HG02885 (cell line): ENCODE measurements at regions not wholly inside any gene's neighbourhood (a gene's known extent, or its start where the extent isn't known, plus 50 kb on each side); places are given as distances from the start of the nearest gene placed in this dataset.
A peak's percentile ranks its signal among the peaks of the same experiment; 100 is the strongest.
"Not testable (repeated sequence)": the region's sequence is repeated elsewhere in the genome, so short reads cannot be mapped to it uniquely, and the experiment has no call there.

ENCODE experiments used
- ATAC-seq: cut with Tn5 transposase; IDR thresholded peaks from one replicate; pipeline ENCODE4 v1.9.1; 2021; ENCODE audit warnings: mild to moderate bottlenecking; ENCODE audit not compliant: unreplicated experiment, poor library complexity

GRCh38 chr21:14690886-14691285 is 144.8 kb upstream of the SAMSN1 start:
- no peak for ATAC-seq

- ATAC-seq = no peak
Observed at GRCh38 chr21:14688936-14689335, 142.8 kb upstream of the SAMSN1 start.

GRCh38 chr21:14688412-14688811 is 142.3 kb upstream of the SAMSN1 start:
- ATAC-seq = peak; percentile 47

- peak; percentile 52 for ATAC-seq
Observed at GRCh38 chr21:14687268-14687625, 141.1 kb upstream of the SAMSN1 start.

GRCh38 chr21:14686466-14687267 is 140.6 kb upstream of the SAMSN1 start:
- ATAC-seq = peak; percentile 68

GRCh38 chr21:14685568-14685967 is 139.5 kb upstream of the SAMSN1 start:
- peak; percentile 17 for ATAC-seq

GRCh38 chr21:14684071-14684470 is 138.0 kb upstream of the SAMSN1 start:
- peak; percentile 20 for ATAC-seq

GRCh38 chr21:14683063-14683462 is 136.9 kb upstream of the SAMSN1 start:
- no peak for ATAC-seq

- no peak for ATAC-seq
Observed at GRCh38 chr21:14678973-14679574, 133.0 kb upstream of the SAMSN1 start.

- no peak for ATAC-seq
Observed at GRCh38 chr21:14677639-14678179, 131.6 kb upstream of the SAMSN1 start.

- ATAC-seq = no peak
Observed at GRCh38 chr21:14677013-14677412, 130.9 kb upstream of the SAMSN1 start.

GRCh38 chr21:14675774-14676530 is 129.8 kb upstream of the SAMSN1 start:
- ATAC-seq = peak; percentile 77

GRCh38 chr21:14673649-14674048 is 127.5 kb upstream of the SAMSN1 start:
- no peak for ATAC-seq

GRCh38 chr21:14672466-14672865 is 126.4 kb upstream of the SAMSN1 start:
- ATAC-seq = no peak

GRCh38 chr21:14670409-14670808 is 124.3 kb upstream of the SAMSN1 start:
- no peak for ATAC-seq

GRCh38 chr21:14669092-14669491 is 123.0 kb upstream of the SAMSN1 start:
- not testable (repeated sequence) for ATAC-seq

GRCh38 chr21:14657241-14658008 is 111.3 kb upstream of the SAMSN1 start:
- ATAC-seq = no peak

- ATAC-seq = no peak
Observed at GRCh38 chr21:14646893-14647292, 100.8 kb upstream of the SAMSN1 start.

GRCh38 chr21:14645702-14646101 is 99.6 kb upstream of the SAMSN1 start:
- ATAC-seq = no peak

- ATAC-seq = no peak
Observed at GRCh38 chr21:14632359-14632758, 86.2 kb upstream of the SAMSN1 start.
